NB4 (cell line): ENCODE measurements at regions not wholly inside any gene's neighbourhood (a gene's known extent, or its start where the extent isn't known, plus 50 kb on each side); places are given as distances from the start of the nearest gene placed in this dataset.

ENCODE experiments used
- CTCF ChIP-seq: IDR thresholded peaks from one replicate; pipeline ENCODE4 v1.5.1; 2012; ENCODE audit warnings: low read depth, low read length
- MAX ChIP-seq: IDR thresholded peaks from 2 replicates; pipeline ENCODE4 v1.6.1; 2011; ENCODE audit warnings: low read depth, low read length
- POLR2A ChIP-seq: IDR thresholded peaks from 2 replicates; pipeline ENCODE4 v1.6.1; 2011; ENCODE audit warnings: mild to moderate bottlenecking; ENCODE audit not compliant: insufficient read length; ENCODE audit errors: extremely low read depth

DNA sequence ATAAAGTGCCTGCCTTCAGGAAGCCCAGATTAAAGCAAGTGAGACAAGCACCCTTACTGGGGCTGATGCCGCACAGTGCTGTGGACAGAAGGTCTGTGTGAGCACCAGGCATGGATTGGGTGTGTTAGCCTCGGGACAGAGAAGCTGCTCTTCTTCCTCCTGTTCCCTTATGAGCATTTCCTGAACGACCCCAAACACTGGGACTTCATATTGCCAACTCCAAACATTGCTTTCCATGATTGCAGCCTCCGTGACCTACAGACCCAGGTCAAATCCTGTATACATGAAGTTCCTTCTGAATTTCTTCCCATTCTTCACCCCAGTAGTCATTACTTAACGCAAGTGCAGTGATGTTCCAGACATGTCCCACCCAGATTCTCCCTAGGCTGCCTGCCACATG, 129.8 kb upstream of the ALKAL2 start:
- no peak for TF ChIP-seq CTCF
- no peak for TF ChIP-seq POLR2A
- TF ChIP-seq MAX, result no peak
